GM12878 (cell line): ENCODE measurements at regions not wholly inside any gene's neighbourhood (a gene's known extent, or its start where the extent isn't known, plus 50 kb on each side); places are given as distances from the start of the nearest gene placed in this dataset.

Experiments
- ATAC-seq: fragments of 200-7000 bp; cut with Tn5 transposase; 3 replicates; pipeline ENCODE4 v1.9.1; 2020; ENCODE audit warnings: mild to moderate bottlenecking, moderate library complexity
- BruUV-seq: library from RNA; stranded (reverse); fragments of 400-500 nt; replicated peaks from 2 replicates; lab custom pipeline; 2021; lab: Mats Ljungman, UMichigan
- CTCF ChIA-PET: fragments of 300-600 bp; sonication (Branson Sonifier 250); formaldehyde crosslinking; extraction: SDS; loops from one replicate; lab custom pipeline; 2021; ENCODE audit warnings: inconsistent platforms; lab: Yijun Ruan, JAX
- POLR2A ChIA-PET: fragments of 350-600 bp; formaldehyde crosslinking; extraction: SDS; loops from one replicate; lab custom pipeline; 2021; ENCODE audit warnings: inconsistent platforms; lab: Charles Lee
- RAD21 ChIA-PET: fragments of 300-600 bp; sonication (Branson Sonifier 250); formaldehyde crosslinking; loops from one replicate; lab custom pipeline; 2023; ENCODE audit warnings: antibody characterized with exemption; ENCODE audit not compliant: unreplicated experiment; lab: Charles Lee
- SMC1A ChIA-PET: fragments of 300-600 bp; sonication (Branson Sonifier 250); formaldehyde crosslinking; loops from one replicate; lab custom pipeline; 2023; ENCODE audit not compliant: unreplicated experiment, uncharacterized antibody; lab: Charles Lee
- DNase-seq: peaks from one replicate; pipeline ENCODE4 v3.0.0-alpha.2; 2011; ENCODE audit warnings: low read depth, low spot score
- FAIRE-seq: peaks from 3 replicates; lab custom pipeline; 2011; peaks lifted over from hg19 to GRCh38; lab: Jason Lieb, UNC
- H2AFZ ChIP-seq: 2 replicates; pipeline ENCODE4 v1.6.0; 2011; ENCODE audit warnings: low read depth, low read length, control low read depth; ENCODE audit not compliant: control insufficient read depth
- H3K27ac ChIP-seq: 2 replicates; pipeline ENCODE4 v1.5.1; 2011; ENCODE audit warnings: control low read depth; ENCODE audit not compliant: control insufficient read depth, insufficient read depth
- H3K27me3 ChIP-seq, 2 experiments: replicated peaks in 1 of 2; 2 replicates each; pipeline versions ENCODE4 v1.6.0 to v1.6.1; 2011; ENCODE audit warnings: low read length in 1 of 2; ENCODE audit not compliant: control insufficient read depth in 2 of 2, insufficient read depth in 2 of 2
- H3K36me3 ChIP-seq, 2 experiments: 2 replicates each; pipeline ENCODE4 v1.5.1; 2011; ENCODE audit warnings: low read length in 1 of 2; ENCODE audit not compliant: control insufficient read depth in 2 of 2, insufficient read depth in 2 of 2
- H3K4me1 ChIP-seq: 2 replicates; pipeline ENCODE4 v1.6.1; 2011; ENCODE audit warnings: mild to moderate bottlenecking, low read length, moderate library complexity, mixed read lengths; ENCODE audit not compliant: control insufficient read depth, insufficient read depth
- H3K4me2 ChIP-seq: 2 replicates; pipeline ENCODE4 v1.6.0; 2011; ENCODE audit warnings: control low read depth; ENCODE audit not compliant: control insufficient read depth, insufficient read depth
- H3K4me3 ChIP-seq: fragments of 200-600 bp; sonication (generic); 2 replicates; pipeline ENCODE4 v1.5.1; 2016
- H3K79me2 ChIP-seq: 2 replicates; pipeline ENCODE4 v1.6.0; 2011; ENCODE audit warnings: low read length; ENCODE audit not compliant: control insufficient read depth, insufficient read depth
- H3K9ac ChIP-seq: 2 replicates; pipeline ENCODE4 v1.8.0; 2011; ENCODE audit warnings: low read length, control low read depth, mixed read lengths; ENCODE audit not compliant: control insufficient read depth, insufficient read depth
- H3K9me3 ChIP-seq: replicated peaks from 3 replicates; pipeline ENCODE4 v1.5.1; 2011; ENCODE audit warnings: mild to moderate bottlenecking, low read length; ENCODE audit not compliant: control insufficient read depth, insufficient read depth
- H4K20me1 ChIP-seq: 2 replicates; pipeline ENCODE4 v1.6.0; 2011; ENCODE audit not compliant: control insufficient read depth, insufficient read depth
- CHD4 ChIP-seq: fragments of 200-600 bp; sonication (generic); IDR thresholded peaks from 2 replicates; pipeline ENCODE4 v1.6.1; 2016; ENCODE audit warnings: mild to moderate bottlenecking
- MEF2B ChIP-seq: fragments of 450-650 bp; IDR thresholded peaks from 2 replicates; pipeline ENCODE4 v1.6.1; 2018; ENCODE audit warnings: mild to moderate bottlenecking, moderate library complexity; ENCODE audit not compliant: partially characterized antibody, poor library complexity, severe bottlenecking
- NBN ChIP-seq: fragments of 450-650 bp; IDR thresholded peaks from 2 replicates; pipeline ENCODE4 v1.6.1; 2016
- POU2F2 ChIP-seq: IDR thresholded peaks from 3 replicates; pipeline ENCODE4 v1.6.1; 2011; ENCODE audit warnings: low read depth, mild to moderate bottlenecking, low read length, borderline replicate concordance
- RUNX3 ChIP-seq: IDR thresholded peaks from 2 replicates; pipeline ENCODE4 v1.6.1; 2012; ENCODE audit warnings: low read length, inconsistent platforms
- ZNF24 ChIP-seq: fragments of 450-650 bp; IDR thresholded peaks from 2 replicates; pipeline ENCODE4 v1.6.1; 2017; ENCODE audit warnings: antibody characterized with exemption, mild to moderate bottlenecking
- WGBS: methylation state at CpG from one replicate; pipeline ENCODE4 v1.1.6; 2016; ENCODE audit warnings: low lambda C conversion rate; ENCODE audit not compliant: insufficient replicate concordance, insufficient coverage; ENCODE audit errors: missing lambda C conversion rate; 5-methylcytosine and 5-hydroxymethylcytosine counted together
- in situ Hi-C: fragments of 300-500 bp; cut with MboI; formaldehyde crosslinking; loops from 9 replicates; pipeline ENCODE4 v1.14.3; 2018; ENCODE audit warnings: mixed read lengths
- intact Hi-C: fragments of 100-400 bp; cut with micrococcal nuclease; formaldehyde crosslinking; loops from one replicate; pipeline ENCODE4 v1.14.2; 2022; ENCODE audit not compliant: unreplicated experiment

DNA sequence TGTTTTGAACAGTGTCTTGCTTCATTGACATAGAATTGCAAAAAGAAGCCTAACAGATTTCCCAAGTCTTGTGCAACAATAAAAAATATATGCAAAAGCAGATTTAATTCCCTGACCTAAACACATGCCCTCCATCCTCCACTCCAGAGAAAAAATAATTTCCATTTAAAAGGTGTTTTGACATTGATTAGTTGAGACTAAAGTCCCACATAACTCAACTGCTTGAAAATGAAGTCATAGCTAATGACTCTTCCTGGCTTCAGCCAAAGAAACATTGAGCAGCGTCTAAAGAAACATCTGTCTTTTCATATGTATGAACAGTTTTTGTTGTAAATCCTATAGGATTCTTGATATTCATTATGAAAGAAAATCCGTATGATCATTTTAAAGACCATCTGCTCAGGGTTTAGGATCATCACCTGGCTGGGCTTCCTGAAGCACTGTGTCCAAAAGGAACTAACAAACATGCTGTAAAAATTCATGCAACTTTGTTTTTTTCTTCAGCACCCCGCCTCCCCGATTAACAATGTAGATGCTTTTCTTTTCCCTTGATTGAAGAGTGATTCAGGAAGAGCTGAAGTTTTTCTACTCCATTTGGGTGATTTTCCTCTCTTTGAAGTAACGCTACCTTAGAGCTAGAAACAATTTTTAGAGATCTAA lies 273.4 kb downstream of the HS3ST1 start:
- RAD21 ChIA-PET = no interaction called here

DNA sequence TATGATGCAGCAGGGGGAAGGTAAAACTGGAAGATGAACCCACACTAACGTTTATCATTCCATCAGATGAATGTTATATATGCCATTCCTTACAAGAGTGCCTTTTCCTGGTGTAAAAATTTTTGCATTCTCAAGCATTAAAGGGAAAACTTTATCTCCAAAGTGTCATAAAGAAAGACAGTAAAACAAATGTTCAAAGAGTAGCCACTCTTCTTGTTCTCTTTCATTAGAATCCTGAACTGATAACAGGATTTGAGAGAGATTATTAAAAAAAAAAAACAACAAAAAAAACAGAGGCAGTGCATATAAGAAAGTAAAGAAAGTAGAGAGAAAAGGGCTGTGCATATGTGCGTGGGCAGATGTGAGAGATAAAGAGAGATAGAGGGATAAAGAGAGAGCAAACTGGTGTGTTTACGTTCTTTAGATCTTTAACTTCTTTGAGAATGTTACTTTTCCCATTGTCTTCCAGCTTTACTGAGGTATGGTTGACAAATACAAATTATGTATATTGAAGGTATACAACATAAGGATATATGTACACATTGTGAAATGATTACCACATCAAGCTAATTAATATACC lies 275.4 kb downstream of the HS3ST1 start:
- Histone ChIP-seq H3K4me3 (no peak overlapping the region), H3K4me1 (no peaks in the 10 kb centered on the region), H4K20me1 (no peaks in the 10 kb centered on the region), H2AFZ (no peak overlapping the region), H3K36me3 (no peaks in the 10 kb centered on the region)
- POLR2A ChIA-PET = no interaction called here
- DNase-seq = no peak
- BruUV-seq = no TSS peak
- 41% methylated on average over 3 of the region's 3 CpGs for WGBS
- TF ChIP-seq CHD4 = no peak
- TF ChIP-seq RUNX3 = no peak
- no peak for TF ChIP-seq POU2F2
- no peak for TF ChIP-seq ZNF24
- no peak for TF ChIP-seq MEF2B
- TF ChIP-seq, all 136 proteins: peak for 0
- SMC1A ChIA-PET = no interaction called here
- in situ Hi-C loops (no loop called here), intact Hi-C loops (no loop called here)
- Histone ChIP-seq H3K9ac (no peak overlapping the region), H3K9me3 (no peaks in the 10 kb centered on the region), H3K4me2 (no peak overlapping the region), H3K79me2 (no peaks in the 10 kb centered on the region), H3K27me3 (no peaks in the 10 kb centered on the region), H3K27ac (no peak overlapping the region)
- FAIRE-seq (no peak), ATAC-seq (no peak)
- CTCF ChIA-PET = no interaction called here
- RAD21 ChIA-PET = no interaction called here

More for the DNA sequence above, 273.4 kb downstream of the HS3ST1 start:
- in situ Hi-C loops = no loop called here
- no peak for DNase-seq
- Histone ChIP-seq H3K4me2 (no peak overlapping the region), H3K27ac (no peak overlapping the region), H3K79me2 (no peaks in the 10 kb centered on the region), H3K4me3 (no peak overlapping the region), H3K9ac (no peak overlapping the region), H2AFZ (no peak overlapping the region), H3K27me3 (no peaks in the 10 kb centered on the region), H3K9me3 (no peaks in the 10 kb centered on the region), H3K36me3 (no peaks in the 10 kb centered on the region), H4K20me1 (no peaks in the 10 kb centered on the region), H3K4me1 (no peaks in the 10 kb centered on the region)
- no peak for FAIRE-seq
- intact Hi-C loops = no loop called here
- CTCF ChIA-PET = interaction anchor here (1.4 kb wide), 1 partner anchor 12 kb away, joined by 3 read pairs; no protein-coding TSS in a partner anchor
- 36% methylated on average over 5 of the region's 5 CpGs for WGBS
- SMC1A ChIA-PET = no interaction called here
- no TSS peak for BruUV-seq
- no peak for ATAC-seq
- POLR2A ChIA-PET = no interaction called here
- no peak for TF ChIP-seq NBN
- TF ChIP-seq, all 136 proteins: peak for 0
